SK-N-SH treated with all-trans-retinoic acid at 6 μM for 48 hours (cell line): ENCODE measurements at regions not wholly inside any gene's neighbourhood (a gene's known extent, or its start where the extent isn't known, plus 50 kb on each side); places are given as distances from the start of the nearest gene placed in this dataset.

Experiments
- ATAC-seq: fragments of 200-7000 bp; cut with Tn5 transposase; 3 replicates; pipeline ENCODE4 v1.9.1; 2020; ENCODE audit warnings: mild to moderate bottlenecking, moderate library complexity
- ARNTL ChIP-seq: fragments of 450-650 bp; formaldehyde crosslinking; IDR thresholded peaks from 2 replicates; pipeline ENCODE4 v1.5.0; 2020; ENCODE audit warnings: low read depth, mild to moderate bottlenecking, moderate library complexity, borderline replicate concordance
- BACH2 ChIP-seq: fragments of 250-450 bp; sonication (Bioruptor Pico); IDR thresholded peaks from 2 replicates; pipeline ENCODE4 v1.9.0; 2021; ENCODE audit warnings: mild to moderate bottlenecking, borderline replicate concordance
- CSRNP3 ChIP-seq: fragments of 250-450 bp; sonication (Bioruptor Pico); IDR thresholded peaks from 2 replicates; pipeline ENCODE4 v1.5.1; 2021; ENCODE audit warnings: mild to moderate bottlenecking, moderate library complexity
- ESRRG ChIP-seq: fragments of 250-450 bp; sonication (Bioruptor Pico); IDR thresholded peaks from 2 replicates; pipeline ENCODE4 v1.6.1; 2021; ENCODE audit warnings: mild to moderate bottlenecking
- GLIS3 ChIP-seq: fragments of 250-450 bp; sonication (Bioruptor Pico); IDR thresholded peaks from 2 replicates; pipeline ENCODE4 v1.5.0; 2020; ENCODE audit warnings: mild to moderate bottlenecking, moderate library complexity
- ISL1 ChIP-seq: fragments of 250-450 bp; sonication (Bioruptor Pico); IDR thresholded peaks from 2 replicates; pipeline ENCODE4 v2.1.2; 2022; ENCODE audit warnings: mild to moderate bottlenecking, moderate library complexity
- OSR1 ChIP-seq: fragments of 250-450 bp; sonication (Bioruptor Pico); IDR thresholded peaks from 2 replicates; pipeline ENCODE4 v1.8.0; 2022; ENCODE audit warnings: moderate library complexity, mild to moderate bottlenecking, inconsistent platforms
- PATZ1 ChIP-seq: fragments of 250-450 bp; sonication (Bioruptor Pico); IDR thresholded peaks from 2 replicates; pipeline ENCODE4 v1.8.0; 2020; ENCODE audit warnings: mild to moderate bottlenecking, moderate library complexity, borderline replicate concordance
- POU6F1 ChIP-seq: fragments of 250-450 bp; sonication (Bioruptor Pico); IDR thresholded peaks from 2 replicates; pipeline ENCODE4 v1.8.0; 2021; ENCODE audit warnings: low read depth, mild to moderate bottlenecking, moderate library complexity, borderline replicate concordance
- PPARA ChIP-seq: fragments of 250-450 bp; sonication (Bioruptor Pico); IDR thresholded peaks from 2 replicates; pipeline ENCODE4 v1.5.0; 2020; ENCODE audit warnings: mild to moderate bottlenecking, borderline replicate concordance
- RARB ChIP-seq: fragments of 250-450 bp; sonication (Bioruptor Pico); IDR thresholded peaks from 2 replicates; pipeline ENCODE4 v1.8.0; 2021; ENCODE audit warnings: mild to moderate bottlenecking, moderate library complexity
- TCF4 ChIP-seq: fragments of 250-450 bp; sonication (Bioruptor Pico); IDR thresholded peaks from 2 replicates; pipeline ENCODE4 v1.8.0; 2021; ENCODE audit warnings: mild to moderate bottlenecking, moderate library complexity, borderline replicate concordance
- TOX ChIP-seq: fragments of 250-450 bp; sonication (Bioruptor Pico); IDR thresholded peaks from 2 replicates; pipeline ENCODE4 v1.8.0; 2021; ENCODE audit warnings: mild to moderate bottlenecking, moderate library complexity, borderline replicate concordance
- TSHZ2 ChIP-seq: fragments of 250-450 bp; sonication (Bioruptor Pico); IDR thresholded peaks from 2 replicates; pipeline ENCODE4 v1.5.0; 2020; ENCODE audit warnings: mild to moderate bottlenecking, moderate library complexity
- ZC3H10 ChIP-seq: fragments of 250-450 bp; sonication (Bioruptor Pico); IDR thresholded peaks from 2 replicates; pipeline ENCODE4 v1.5.1; 2021; ENCODE audit warnings: mild to moderate bottlenecking, moderate library complexity
- ZFP3 ChIP-seq: fragments of 250-450 bp; sonication (Bioruptor Pico); IDR thresholded peaks from 2 replicates; pipeline ENCODE4 v1.5.0; 2020; ENCODE audit warnings: mild to moderate bottlenecking, moderate library complexity
- ZNF565 ChIP-seq: fragments of 450-650 bp; formaldehyde crosslinking; conservative IDR thresholded peaks from 2 replicates; pipeline ENCODE4 v1.5.0; 2020; ENCODE audit warnings: low read depth, mild to moderate bottlenecking, moderate library complexity
- ZNF70 ChIP-seq: fragments of 450-650 bp; formaldehyde crosslinking; IDR thresholded peaks from 2 replicates; pipeline ENCODE4 v1.5.0; 2020; ENCODE audit warnings: mild to moderate bottlenecking, moderate library complexity
- ZNF8 ChIP-seq: fragments of 450-650 bp; formaldehyde crosslinking; IDR thresholded peaks from 2 replicates; pipeline ENCODE4 v1.5.0; 2020; ENCODE audit warnings: mild to moderate bottlenecking, moderate library complexity

GRCh38 chr20:3323398-3323797, 84.1 kb downstream of the DNAAF9 start:
- ATAC-seq, result no peak

GRCh38 chr20:3318226-3318884, 79.4 kb upstream of the SLC4A11 start:
- ATAC-seq, result no peak
- TF ChIP-seq CSRNP3 (CRISPR knock-in tag), result no peak
- TF ChIP-seq OSR1, result no peak
- no peak for TF ChIP-seq ZNF8 (CRISPR knock-in tag)
- TF ChIP-seq ZC3H10, result no peak
- no peak for TF ChIP-seq PPARA
- no peak for TF ChIP-seq PATZ1 (CRISPR knock-in tag)
- TF ChIP-seq ZFP3, result no peak
- no peak for TF ChIP-seq POU6F1 (CRISPR knock-in tag)
- no peak for TF ChIP-seq TOX
- TF ChIP-seq ZNF565 (CRISPR knock-in tag), result no peak
- no peak for TF ChIP-seq ISL1
- no peak for TF ChIP-seq RARB (CRISPR knock-in tag)
- no peak for TF ChIP-seq BACH2 (CRISPR knock-in tag)
- TF ChIP-seq ARNTL (CRISPR knock-in tag), result no peak

More at GRCh38 chr20:3323398-3323797, 84.1 kb downstream of the DNAAF9 start:
- TF ChIP-seq ZNF8 (CRISPR knock-in tag), result no peak
- TF ChIP-seq CSRNP3 (CRISPR knock-in tag), result no peak
- no peak for TF ChIP-seq ZNF70 (CRISPR knock-in tag)
- TF ChIP-seq TOX, result no peak
- no peak for TF ChIP-seq RARB (CRISPR knock-in tag)
- no peak for TF ChIP-seq ESRRG
- no peak for TF ChIP-seq TSHZ2 (CRISPR knock-in tag)
- TF ChIP-seq POU6F1 (CRISPR knock-in tag), result no peak
- no peak for TF ChIP-seq ARNTL (CRISPR knock-in tag)
- no peak for TF ChIP-seq TCF4 (CRISPR knock-in tag)
- no peak for TF ChIP-seq GLIS3 (CRISPR knock-in tag)
